Suprapubic skin (tissue), 4 donors: ENCODE measurements at regions not wholly inside any gene's neighbourhood (a gene's known extent, or its start where the extent isn't known, plus 50 kb on each side); places are given as distances from the start of the nearest gene placed in this dataset.

Experiments used
- DNase-seq, 2 donors: peaks; one replicate each; pipeline ENCODE4 v3.0.0-alpha.2; 2019; ENCODE audit warnings: low spot score in 2 of 2
- H3K27ac ChIP-seq: fragments of 200-600 bp; sonication (generic); one replicate; pipeline ENCODE4 v1.5.1; 2019
- H3K27me3 ChIP-seq: fragments of 200-600 bp; sonication (generic); one replicate; pipeline ENCODE4 v1.5.1; 2019
- H3K36me3 ChIP-seq: fragments of 200-600 bp; sonication (generic); one replicate; pipeline ENCODE4 v1.5.1; 2019
- H3K4me1 ChIP-seq: fragments of 200-600 bp; sonication (generic); one replicate; pipeline ENCODE4 v1.5.1; 2019
- H3K4me3 ChIP-seq: fragments of 200-600 bp; sonication (generic); one replicate; pipeline ENCODE4 v1.5.1; 2019; ENCODE audit warnings: mild to moderate bottlenecking
- H3K9me3 ChIP-seq: fragments of 200-600 bp; sonication (generic); one replicate; pipeline ENCODE4 v1.5.1; 2019
- EP300 ChIP-seq: sonication (generic); formaldehyde crosslinking; IDR thresholded peaks from one replicate; pipeline ENCODE4 v1.6.1; 2017; ENCODE audit warnings: antibody characterized with exemption
- POLR2A ChIP-seq, 2 donors: fragments of 450-650 bp; IDR thresholded peaks; one replicate each; pipeline ENCODE4 v1.6.1; 2017; ENCODE audit warnings: antibody characterized with exemption in 2 of 2, mild to moderate bottlenecking in 2 of 2, moderate library complexity in 2 of 2
- POLR2AphosphoS5 ChIP-seq, 3 donors: sonication (generic); formaldehyde crosslinking; IDR thresholded peaks; one replicate each; pipeline ENCODE4 v1.6.1; 2017; ENCODE audit warnings: antibody characterized with exemption in 3 of 3
- WGBS: methylation state at CpG from one replicate; pipeline ENCODE4 v1.1.5; 2018; 5-methylcytosine and 5-hydroxymethylcytosine counted together
- TF ChIP-seq, protein P1 (sequence below), 2 donors: fragments of 200-600 bp in 1 of 2; fragments of 450-650 bp in 1 of 2; sonication (generic) in 1 of 2; IDR thresholded peaks; one replicate each; pipeline ENCODE4 v1.5.1; 2016 to 2019; ENCODE audit warnings: antibody characterized with exemption in 2 of 2, mild to moderate bottlenecking in 1 of 2, moderate library complexity in 1 of 2

DNA sequence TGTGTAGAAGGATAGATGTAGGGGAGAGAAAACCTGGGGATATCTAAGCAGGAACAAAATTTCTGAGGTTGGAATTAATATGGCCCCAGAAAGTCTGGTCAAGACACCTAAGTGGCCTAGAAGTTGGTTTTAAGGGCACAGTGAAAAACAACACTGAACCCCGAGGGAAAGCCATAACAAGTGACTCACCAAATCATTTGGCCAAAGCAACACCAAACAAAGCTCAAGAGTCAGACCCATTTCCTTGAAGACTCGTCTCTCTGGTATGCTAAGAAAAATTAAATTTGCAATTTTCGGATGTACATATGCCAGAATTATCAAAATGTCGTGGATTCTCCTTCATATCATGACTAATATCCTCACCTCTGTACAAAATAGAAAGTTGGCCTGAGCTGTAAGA lies 162.9 kb downstream of the SMIM20 start:
- WGBS: 76% methylated on average over 4 of the region's 4 CpGs
- Histone ChIP-seq H3K4me3 (no peak overlapping the region), H3K36me3 (no peaks in the 10 kb centered on the region), H3K27me3 (peaks cover 8% of the 10 kb centered on the region), H3K4me1 (peaks cover 17% of the 10 kb centered on the region), H3K9me3 (no peaks in the 10 kb centered on the region), H3K27ac (peak overlapping the region; percentile 21)
- TF ChIP-seq, protein P1, sequence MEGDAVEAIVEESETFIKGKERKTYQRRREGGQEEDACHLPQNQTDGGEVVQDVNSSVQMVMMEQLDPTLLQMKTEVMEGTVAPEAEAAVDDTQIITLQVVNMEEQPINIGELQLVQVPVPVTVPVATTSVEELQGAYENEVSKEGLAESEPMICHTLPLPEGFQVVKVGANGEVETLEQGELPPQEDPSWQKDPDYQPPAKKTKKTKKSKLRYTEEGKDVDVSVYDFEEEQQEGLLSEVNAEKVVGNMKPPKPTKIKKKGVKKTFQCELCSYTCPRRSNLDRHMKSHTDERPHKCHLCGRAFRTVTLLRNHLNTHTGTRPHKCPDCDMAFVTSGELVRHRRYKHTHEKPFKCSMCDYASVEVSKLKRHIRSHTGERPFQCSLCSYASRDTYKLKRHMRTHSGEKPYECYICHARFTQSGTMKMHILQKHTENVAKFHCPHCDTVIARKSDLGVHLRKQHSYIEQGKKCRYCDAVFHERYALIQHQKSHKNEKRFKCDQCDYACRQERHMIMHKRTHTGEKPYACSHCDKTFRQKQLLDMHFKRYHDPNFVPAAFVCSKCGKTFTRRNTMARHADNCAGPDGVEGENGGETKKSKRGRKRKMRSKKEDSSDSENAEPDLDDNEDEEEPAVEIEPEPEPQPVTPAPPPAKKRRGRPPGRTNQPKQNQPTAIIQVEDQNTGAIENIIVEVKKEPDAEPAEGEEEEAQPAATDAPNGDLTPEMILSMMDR (IDR thresholded peaks at IDR 0.05): no peak
- TF ChIP-seq POLR2A (IDR thresholded peaks at IDR 0.05): no peak
- no peak for TF ChIP-seq EP300
- DNase-seq: no peak

DNA sequence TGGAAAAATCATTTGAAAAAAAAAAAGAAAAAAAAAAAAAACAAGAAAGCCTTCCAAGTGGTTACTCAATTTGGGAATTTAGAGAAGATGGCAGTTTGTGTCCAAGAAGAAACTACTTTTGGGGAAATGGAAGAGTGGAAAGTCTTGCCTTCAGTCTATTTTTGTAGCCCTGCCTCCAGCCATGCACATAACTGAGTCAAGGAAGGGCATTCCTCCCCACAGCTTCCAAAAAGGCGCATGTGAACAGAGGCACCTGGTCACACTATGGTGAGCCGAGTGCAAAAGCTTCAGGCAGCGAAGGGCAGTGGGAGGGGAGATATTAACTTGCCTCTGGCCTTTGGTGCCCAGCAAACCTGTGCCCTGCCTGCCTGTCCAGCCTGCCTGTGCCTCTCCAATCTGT lies 163.7 kb downstream of the SMIM20 start:
- TF ChIP-seq POLR2AphosphoS5 (IDR thresholded peaks at IDR 0.05): no peak
- no peak for TF ChIP-seq EP300
- no peak for TF ChIP-seq POLR2A (IDR thresholded peaks at IDR 0.05)
- TF ChIP-seq, protein P1 (IDR thresholded peaks at IDR 0.05): no peak
- WGBS: 80% methylated on average over 3 of the region's 3 CpGs
- DNase-seq: no peak
- no peak overlapping the region for H3K4me3 ChIP-seq
- H3K9me3 ChIP-seq: no peaks in the 10 kb centered on the region
- peaks cover 8% of the 10 kb centered on the region for H3K27me3 ChIP-seq
- H3K27ac ChIP-seq: no peak overlapping the region
- H3K36me3 ChIP-seq: no peaks in the 10 kb centered on the region
- peaks cover 19% of the 10 kb centered on the region for H3K4me1 ChIP-seq

DNA sequence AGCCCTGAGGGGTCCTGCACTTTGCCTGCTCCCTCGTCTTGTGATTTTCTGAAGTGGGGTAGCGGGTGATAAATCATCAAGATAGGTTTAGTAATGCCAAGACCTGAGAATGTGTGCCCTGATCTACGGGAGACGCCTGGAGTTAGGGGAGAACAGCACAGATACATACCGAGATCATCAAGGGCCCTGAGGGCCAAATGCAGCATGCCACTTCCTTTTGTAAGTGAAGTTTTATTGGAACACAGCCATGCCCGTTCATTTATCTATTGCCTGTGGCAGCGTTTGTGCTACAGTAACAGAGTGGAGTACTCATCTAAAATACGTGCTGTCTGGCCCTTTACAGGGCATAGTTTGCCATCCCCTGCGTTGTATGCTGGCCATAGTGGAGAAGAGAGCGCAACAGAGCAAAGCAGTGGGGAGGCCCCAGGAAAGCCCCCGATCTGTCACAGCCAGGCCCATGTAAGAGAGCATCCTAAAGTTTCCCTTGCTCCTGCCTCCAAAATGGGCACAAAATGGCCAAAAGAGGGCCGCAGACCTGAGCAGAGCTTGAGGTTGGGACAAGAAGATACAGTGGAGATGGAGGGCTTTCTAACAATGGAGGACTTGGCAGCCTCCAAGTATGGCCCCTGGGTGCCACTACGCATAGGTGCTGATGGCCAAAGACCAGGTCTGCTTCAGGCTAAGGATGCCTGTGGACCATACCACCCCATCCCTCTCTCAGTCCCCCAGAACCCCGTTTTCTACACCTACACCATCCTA lies 167.0 kb downstream of the SMIM20 start:
- DNase-seq: no peak
- peaks cover 15% of the 10 kb centered on the region for H3K4me1 ChIP-seq
- peaks cover 9% of the 10 kb centered on the region for H3K27me3 ChIP-seq
- no peak for TF ChIP-seq POLR2AphosphoS5 (IDR thresholded peaks at IDR 0.05)
- TF ChIP-seq POLR2A (IDR thresholded peaks at IDR 0.05): no peak
- no peak for TF ChIP-seq EP300
- TF ChIP-seq, protein P1 (IDR thresholded peaks at IDR 0.05): no peak
- no peaks in the 10 kb centered on the region for H3K9me3 ChIP-seq
- 62% methylated on average over 13 of the region's 14 CpGs for WGBS
- H3K4me3 ChIP-seq: no peak overlapping the region
- no peak overlapping the region for H3K27ac ChIP-seq
- no peaks in the 10 kb centered on the region for H3K36me3 ChIP-seq

DNA sequence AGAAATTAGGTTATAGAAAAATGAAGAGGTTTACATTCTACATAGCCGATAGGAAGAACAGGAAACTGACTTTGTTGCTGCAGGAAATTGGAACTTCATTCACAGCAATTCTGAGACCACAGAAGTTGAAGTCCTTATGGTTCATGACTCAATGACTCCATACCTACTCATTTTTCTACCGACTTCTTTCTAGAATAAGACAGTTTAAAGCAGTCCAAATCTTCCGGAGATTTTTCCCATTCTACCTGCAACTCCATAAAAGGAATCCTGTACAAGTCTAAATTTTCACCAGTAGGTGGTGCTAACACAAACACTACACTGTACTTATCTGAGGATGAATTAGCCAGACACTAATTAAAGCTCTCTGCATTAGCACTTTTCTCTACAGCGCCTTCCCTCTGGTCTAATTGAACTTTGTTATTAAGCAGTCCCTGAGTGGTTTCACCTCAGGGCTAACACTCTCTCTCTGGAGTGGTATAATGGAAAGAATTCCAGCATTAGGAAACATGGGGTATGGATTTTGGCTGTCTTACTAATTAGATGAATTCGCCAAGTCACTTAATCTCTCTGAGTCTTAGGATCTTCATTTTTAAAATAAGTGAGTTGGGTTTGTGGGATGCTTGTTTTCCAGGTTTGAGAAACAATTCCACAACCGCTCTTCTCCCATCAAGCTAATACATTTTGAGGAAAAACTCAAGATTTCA lies 167.9 kb downstream of the SMIM20 start:
- peaks cover 17% of the 10 kb centered on the region for H3K27me3 ChIP-seq
- H3K36me3 ChIP-seq: no peaks in the 10 kb centered on the region
- no peak overlapping the region for H3K4me3 ChIP-seq
- peaks cover 19% of the 10 kb centered on the region for H3K4me1 ChIP-seq
- no peak for DNase-seq
- H3K27ac ChIP-seq: no peak overlapping the region
- H3K9me3 ChIP-seq: no peaks in the 10 kb centered on the region
- TF ChIP-seq, protein P1 (IDR thresholded peaks at IDR 0.05): peak; percentile 51 to 61
- TF ChIP-seq POLR2AphosphoS5 (IDR thresholded peaks at IDR 0.05): no peak
- 42% methylated on average over 6 of the region's 6 CpGs for WGBS

DNA sequence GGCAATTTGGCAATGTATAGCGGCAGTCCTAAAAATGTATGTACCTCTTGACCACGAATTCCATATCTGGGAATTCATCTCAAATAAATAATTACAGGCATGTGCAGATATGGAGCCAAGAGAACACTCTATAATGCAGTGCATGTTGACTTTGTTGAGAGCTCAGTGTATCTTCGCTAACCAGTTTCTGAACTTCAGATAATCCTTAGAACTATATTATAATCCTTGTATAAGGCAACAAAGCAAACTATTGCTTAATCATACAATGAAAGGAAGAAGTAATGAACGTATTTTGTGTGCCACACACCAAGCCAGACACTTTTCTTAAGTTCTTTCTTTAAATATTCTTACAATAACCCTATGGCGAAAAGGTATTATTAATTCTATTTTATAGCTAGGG lies 168.5 kb downstream of the SMIM20 start:
- Histone ChIP-seq H3K27me3 (peaks cover 17% of the 10 kb centered on the region), H3K9me3 (no peaks in the 10 kb centered on the region)
- DNase-seq: no peak

More for the DNA sequence above, 168.5 kb downstream of the SMIM20 start:
- TF ChIP-seq, protein P1 (IDR thresholded peaks at IDR 0.05): no peak
- no peak overlapping the region for H3K4me3 ChIP-seq
- WGBS: 71% methylated on average over 5 of the region's 5 CpGs
- H3K4me1 ChIP-seq: peaks cover 25% of the 10 kb centered on the region
- no peak overlapping the region for H3K27ac ChIP-seq
- no peaks in the 10 kb centered on the region for H3K36me3 ChIP-seq
